ENCODE measurements at regions not wholly inside any gene's neighbourhood (a gene's known extent, or its start where the extent isn't known, plus 50 kb on each side); places are given as distances from the start of the nearest gene placed in this dataset.

DNA sequence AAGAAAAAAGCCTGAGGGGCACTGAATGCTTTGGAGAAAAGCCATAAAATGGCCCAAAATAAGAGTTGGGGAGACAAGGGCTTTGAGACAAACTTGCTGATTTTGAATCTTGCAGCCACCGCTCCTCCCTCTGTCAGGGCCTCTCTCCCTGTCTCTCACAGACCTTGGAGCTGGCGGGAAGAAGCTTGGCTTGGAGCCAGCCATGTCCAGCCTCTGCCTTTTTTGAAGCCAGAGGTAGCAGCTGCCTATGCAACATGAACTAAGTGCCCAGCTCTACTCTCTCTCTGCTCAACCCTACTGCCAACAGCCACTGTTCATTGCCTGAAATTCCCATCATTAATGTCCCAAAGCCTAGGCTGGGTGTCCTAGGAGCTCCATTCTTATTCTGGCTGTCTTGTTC, 63.7 kb upstream of the CTNNBL1 start:
- TF ChIP-seq CTCF (IDR thresholded peaks at IDR 0.05) (no peak), ZFX (IDR thresholded peaks at IDR 0.05; ENCODE audit: borderline replicate concordance) (no peak)
